Spleen (tissue), 7 donors: ENCODE measurements at regions not wholly inside any gene's neighbourhood (a gene's known extent, or its start where the extent isn't known, plus 50 kb on each side); places are given as distances from the start of the nearest gene placed in this dataset.

ENCODE experiments used
- POLR2A ChIP-seq, 3 donors: fragments of 450-650 bp; IDR thresholded peaks; one replicate each; pipeline ENCODE4 v1.5.1; 2017; ENCODE audit warnings: antibody characterized with exemption in 3 of 3, mild to moderate bottlenecking in 1 of 3
- TF ChIP-seq, protein P1 (sequence below), 11 experiments: fragments of 200-600 bp in 7 of 11; fragments of 450-650 bp in 4 of 11; sonication (generic) in 4 of 11; IDR thresholded peaks in 8 of 11; conservative IDR thresholded peaks in 3 of 11; 1 replicate in 7 of 11; 2 replicates in 4 of 11; pipeline versions ENCODE4 v1.4.0 to v1.8.0; 2016 to 2021; ENCODE audit warnings: antibody characterized with exemption in 11 of 11, inconsistent platforms in 4 of 11, mild to moderate bottlenecking in 1 of 11
- donor health status: DM: no; HTN: no; CAD: no; lungs with moderate emphysema.
- donor health status: DM: no; HTN: no; CAD: no.
- donor health status: DM: no; HTN: no; CAD: no.

DNA sequence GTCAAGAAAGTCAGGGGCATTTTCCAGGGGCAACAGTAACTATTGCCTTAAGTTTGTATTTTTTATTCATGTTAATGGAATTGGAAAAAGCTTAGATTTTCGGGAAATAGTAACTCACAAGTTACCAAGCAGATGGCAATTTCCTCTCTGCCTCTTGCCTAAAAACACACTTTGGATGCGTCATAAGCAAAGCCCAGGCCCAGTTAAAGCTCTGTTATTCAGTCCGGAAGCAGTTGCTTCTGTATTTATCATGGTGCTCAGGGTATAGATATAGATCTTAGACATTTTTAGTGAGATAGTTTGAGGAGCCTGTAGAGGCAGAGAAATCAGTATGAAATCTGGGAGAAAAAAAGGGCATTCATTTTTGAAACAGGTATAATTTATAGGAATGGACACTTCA, 260.3 kb upstream of the TNC start:
- TF ChIP-seq, protein P1, sequence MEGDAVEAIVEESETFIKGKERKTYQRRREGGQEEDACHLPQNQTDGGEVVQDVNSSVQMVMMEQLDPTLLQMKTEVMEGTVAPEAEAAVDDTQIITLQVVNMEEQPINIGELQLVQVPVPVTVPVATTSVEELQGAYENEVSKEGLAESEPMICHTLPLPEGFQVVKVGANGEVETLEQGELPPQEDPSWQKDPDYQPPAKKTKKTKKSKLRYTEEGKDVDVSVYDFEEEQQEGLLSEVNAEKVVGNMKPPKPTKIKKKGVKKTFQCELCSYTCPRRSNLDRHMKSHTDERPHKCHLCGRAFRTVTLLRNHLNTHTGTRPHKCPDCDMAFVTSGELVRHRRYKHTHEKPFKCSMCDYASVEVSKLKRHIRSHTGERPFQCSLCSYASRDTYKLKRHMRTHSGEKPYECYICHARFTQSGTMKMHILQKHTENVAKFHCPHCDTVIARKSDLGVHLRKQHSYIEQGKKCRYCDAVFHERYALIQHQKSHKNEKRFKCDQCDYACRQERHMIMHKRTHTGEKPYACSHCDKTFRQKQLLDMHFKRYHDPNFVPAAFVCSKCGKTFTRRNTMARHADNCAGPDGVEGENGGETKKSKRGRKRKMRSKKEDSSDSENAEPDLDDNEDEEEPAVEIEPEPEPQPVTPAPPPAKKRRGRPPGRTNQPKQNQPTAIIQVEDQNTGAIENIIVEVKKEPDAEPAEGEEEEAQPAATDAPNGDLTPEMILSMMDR (IDR thresholded peaks at IDR 0.05 in 8 of 11, conservative IDR thresholded peaks at IDR 0.05 in 3 of 11) = no peak
- no peak for TF ChIP-seq POLR2A (IDR thresholded peaks at IDR 0.05)
